H9 (cell line): ENCODE measurements at regions not wholly inside any gene's neighbourhood (a gene's known extent, or its start where the extent isn't known, plus 50 kb on each side); places are given as distances from the start of the nearest gene placed in this dataset.

ENCODE experiments used
- DNase-seq: peaks from one replicate; pipeline ENCODE4 v3.0.0-alpha.2; 2017
- H2AFZ ChIP-seq: one replicate; pipeline ENCODE4 v1.6.1; 2013; ENCODE audit warnings: mild to moderate bottlenecking, low read length, control low read depth, moderate library complexity
- H2AK5ac ChIP-seq: 2 replicates; pipeline ENCODE4 v1.6.1; 2013; ENCODE audit warnings: low read length, control low read depth, mixed read lengths; ENCODE audit not compliant: insufficient read length
- H2BK120ac ChIP-seq: one replicate; pipeline ENCODE4 v1.6.1; 2013; ENCODE audit warnings: low read depth, mild to moderate bottlenecking, low read length, control low read depth, inconsistent platforms; ENCODE audit not compliant: poor library complexity, severe bottlenecking
- H2BK12ac ChIP-seq: 2 replicates; pipeline ENCODE4 v1.6.1; 2013; ENCODE audit warnings: low read length, control low read depth, mixed read lengths, low read depth; ENCODE audit not compliant: insufficient read length
- H2BK15ac ChIP-seq: 2 replicates; pipeline ENCODE4 v1.6.1; 2013; ENCODE audit warnings: low read depth, low read length, control low read depth
- H2BK20ac ChIP-seq: one replicate; pipeline ENCODE4 v1.6.1; 2013; ENCODE audit warnings: low read depth, mild to moderate bottlenecking, low read length, control low read depth, inconsistent platforms; ENCODE audit not compliant: poor library complexity, severe bottlenecking
- H2BK5ac ChIP-seq: 2 replicates; pipeline ENCODE4 v1.6.1; 2013; ENCODE audit warnings: low read length, control low read depth, mixed read lengths; ENCODE audit not compliant: insufficient read length
- H3K14ac ChIP-seq: 2 replicates; pipeline ENCODE4 v1.6.1; 2013; ENCODE audit warnings: low read length, control low read depth; ENCODE audit not compliant: insufficient read depth
- H3K18ac ChIP-seq: 2 replicates; pipeline ENCODE4 v1.6.1; 2013; ENCODE audit warnings: low read depth, mild to moderate bottlenecking, mixed read lengths, low read length, control low read depth; ENCODE audit not compliant: insufficient read length
- H3K23ac ChIP-seq: 2 replicates; pipeline ENCODE4 v1.6.1; 2013; ENCODE audit warnings: low read length, control low read depth, mixed read lengths, low read depth; ENCODE audit not compliant: insufficient read length
- H3K23me2 ChIP-seq: 2 replicates; pipeline ENCODE4 v1.6.1; 2013; ENCODE audit warnings: low read depth, mild to moderate bottlenecking, mixed read lengths, low read length, control low read depth; ENCODE audit not compliant: insufficient read length, poor library complexity, severe bottlenecking
- H3K27ac ChIP-seq: 2 replicates; pipeline ENCODE4 v1.5.1; 2013; ENCODE audit warnings: low read length, control low read depth, mixed read lengths, low read depth; ENCODE audit not compliant: insufficient read length
- H3K27me3 ChIP-seq: 2 replicates; pipeline ENCODE4 v1.6.1; 2013; ENCODE audit warnings: low read length, control low read depth, inconsistent platforms; ENCODE audit not compliant: insufficient read depth
- H3K4ac ChIP-seq: 2 replicates; pipeline ENCODE4 v1.6.1; 2013; ENCODE audit warnings: low read depth, mild to moderate bottlenecking, control low read depth, inconsistent platforms, low read length, moderate library complexity
- H3K4me1 ChIP-seq: 2 replicates; pipeline ENCODE4 v1.6.1; 2013; ENCODE audit warnings: low read length, control low read depth, inconsistent platforms; ENCODE audit not compliant: insufficient read depth
- H3K4me2 ChIP-seq: 2 replicates; pipeline ENCODE4 v1.6.1; 2013; ENCODE audit warnings: low read length, control low read depth, mixed read lengths; ENCODE audit not compliant: insufficient read length, insufficient read depth
- H3K56ac ChIP-seq: 2 replicates; pipeline ENCODE4 v1.6.1; 2013; ENCODE audit warnings: low read depth, mild to moderate bottlenecking, mixed read lengths, low read length, control low read depth; ENCODE audit not compliant: insufficient read length
- H3K79me1 ChIP-seq: 2 replicates; pipeline ENCODE4 v1.6.1; 2013; ENCODE audit warnings: low read depth, mild to moderate bottlenecking, moderate library complexity, low read length, control low read depth, inconsistent platforms; ENCODE audit not compliant: insufficient read depth, poor library complexity, severe bottlenecking
- H3K79me2 ChIP-seq: 2 replicates; pipeline ENCODE4 v1.6.1; 2013; ENCODE audit warnings: low read length, control low read depth, inconsistent platforms; ENCODE audit not compliant: insufficient read depth
- H3K9ac ChIP-seq: 2 replicates; pipeline ENCODE4 v1.6.1; 2013; ENCODE audit warnings: low read length, control low read depth, mixed read lengths; ENCODE audit not compliant: insufficient read length; ENCODE audit errors: extremely low read depth
- H3K9me3 ChIP-seq: one replicate; pipeline ENCODE4 v1.6.1; 2013; ENCODE audit warnings: low read depth, low read length, inconsistent platforms; ENCODE audit not compliant: control insufficient read depth
- H3T11ph ChIP-seq: one replicate; pipeline ENCODE4 v1.6.1; 2013; ENCODE audit warnings: mild to moderate bottlenecking, low read length, control low read depth, inconsistent platforms
- H4K20me1 ChIP-seq: one replicate; pipeline ENCODE4 v1.6.1; 2013; ENCODE audit not compliant: control insufficient read depth, insufficient read length, insufficient read depth
- H4K5ac ChIP-seq: 2 replicates; pipeline ENCODE4 v1.6.1; 2013; ENCODE audit warnings: low read depth, mild to moderate bottlenecking, mixed read lengths, low read length, control low read depth; ENCODE audit not compliant: insufficient read length
- H4K8ac ChIP-seq: replicated peaks from 2 replicates; pipeline ENCODE4 v1.6.1; 2013; ENCODE audit warnings: low read length, control low read depth, mixed read lengths, low read depth; ENCODE audit not compliant: insufficient read length
- H4K91ac ChIP-seq: 2 replicates; pipeline ENCODE4 v1.6.1; 2013; ENCODE audit warnings: low read depth, mild to moderate bottlenecking, moderate library complexity, mixed read lengths, low read length, control low read depth; ENCODE audit not compliant: insufficient read length
- H3K27ac Mint-ChIP-seq, 3 experiments: 2 replicates in 2 of 3; 3 replicates in 1 of 3; pipeline ENCODE4 v1.8.0; 2020 to 2021; ENCODE audit warnings: mixed read lengths in 3 of 3, mild to moderate bottlenecking in 1 of 3, moderate library complexity in 1 of 3
- H3K27me3 Mint-ChIP-seq: 2 replicates; pipeline ENCODE4 v1.8.0; 2021; ENCODE audit warnings: low read depth, mild to moderate bottlenecking, moderate library complexity, mixed read lengths
- H3K36me3 Mint-ChIP-seq, 3 experiments: 2 replicates in 2 of 3; 3 replicates in 1 of 3; pipeline ENCODE4 v1.8.0; 2020 to 2021; ENCODE audit warnings: low read depth in 3 of 3, mixed read lengths in 3 of 3; ENCODE audit not compliant: insufficient read depth in 1 of 3
- H3K4me1 Mint-ChIP-seq, 2 experiments: 2 replicates each; pipeline ENCODE4 v1.8.0; 2020; ENCODE audit warnings: mixed read lengths in 2 of 2
- H3K4me3 Mint-ChIP-seq, 2 experiments: 2 replicates in 1 of 2; 3 replicates in 1 of 2; pipeline ENCODE4 v1.8.0; 2020 to 2021; ENCODE audit warnings: mild to moderate bottlenecking in 2 of 2, mixed read lengths in 2 of 2, moderate library complexity in 1 of 2
- H3K9me3 Mint-ChIP-seq, 2 experiments: 2 replicates in 1 of 2; 3 replicates in 1 of 2; pipeline ENCODE4 v1.8.0; 2020; ENCODE audit warnings: mild to moderate bottlenecking in 2 of 2, mixed read lengths in 2 of 2, moderate library complexity in 1 of 2
- WGBS: extraction: QIAGEN DNeasy Blood & Tissue Kit; methylation state at CpG from one replicate; pipeline ENCODE4 v1.1.7; 2013; ENCODE audit warnings: missing lambda C conversion rate, low lambda C conversion rate, mixed read lengths; ENCODE audit not compliant: insufficient read length; ENCODE audit errors: extremely low coverage; 5-methylcytosine and 5-hydroxymethylcytosine counted together
- TF ChIP-seq, protein P1 (sequence below): fragments of 200-600 bp; sonication (generic); conservative IDR thresholded peaks from 3 replicates; pipeline ENCODE4 v1.8.0; 2021; ENCODE audit warnings: antibody characterized with exemption, mild to moderate bottlenecking

DNA sequence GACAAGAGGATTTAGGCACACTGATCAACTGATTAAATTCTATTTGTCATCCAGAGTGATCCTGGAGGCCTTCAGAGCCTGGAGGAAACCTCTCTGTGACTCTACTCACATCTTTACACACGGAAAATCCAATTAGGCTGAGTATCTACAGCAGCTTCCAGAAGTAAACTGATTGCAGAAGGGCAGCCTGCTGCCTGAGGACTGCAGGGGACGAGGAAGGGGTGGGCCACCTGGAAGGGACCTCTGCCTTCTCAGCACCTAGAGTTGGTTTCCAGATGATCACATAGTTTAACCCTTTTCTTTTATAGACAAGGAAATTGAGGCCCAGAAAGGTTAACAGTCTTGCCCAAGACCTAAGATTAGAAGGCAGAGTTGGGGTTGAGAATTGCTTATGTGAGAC is 206.1 kb downstream of the DAD1 start:
- Mint-ChIP-seq H3K27me3 (no peaks in the 10 kb centered on the region), H3K9me3 (no peaks in the 10 kb centered on the region), H3K4me3 (no peak overlapping the region), H3K4me1 (peaks cover 15 to 16% of the 10 kb centered on the region in 2 experiments), H3K27ac (no peak overlapping the region; a peak in 1 of 7 replicates), H3K36me3 (no peaks in the 10 kb centered on the region)
- no peak overlapping the region for H2AFZ ChIP-seq
- no peaks in the 10 kb centered on the region for H4K20me1 ChIP-seq
- H4K5ac ChIP-seq = no peak overlapping the region
- no peaks in the 10 kb centered on the region for H3K79me1 ChIP-seq
- no peak overlapping the region for H3K56ac ChIP-seq
- H3K4ac ChIP-seq = no peak overlapping the region
- no peaks in the 10 kb centered on the region for H3K9me3 ChIP-seq
- no peak overlapping the region for H2BK120ac ChIP-seq
- H4K91ac ChIP-seq = no peak overlapping the region
- no peak overlapping the region for H2BK15ac ChIP-seq
- no peaks in the 10 kb centered on the region for H3K79me2 ChIP-seq
- no peaks in the 10 kb centered on the region for H3K23me2 ChIP-seq
- no peak for DNase-seq
- no peak overlapping the region for H2BK12ac ChIP-seq
- H3K27ac ChIP-seq = no peak overlapping the region
- H4K8ac ChIP-seq = no peak overlapping the region
- H3T11ph ChIP-seq = no peak overlapping the region
- no peak overlapping the region for H2BK20ac ChIP-seq
- TF ChIP-seq, protein P1, sequence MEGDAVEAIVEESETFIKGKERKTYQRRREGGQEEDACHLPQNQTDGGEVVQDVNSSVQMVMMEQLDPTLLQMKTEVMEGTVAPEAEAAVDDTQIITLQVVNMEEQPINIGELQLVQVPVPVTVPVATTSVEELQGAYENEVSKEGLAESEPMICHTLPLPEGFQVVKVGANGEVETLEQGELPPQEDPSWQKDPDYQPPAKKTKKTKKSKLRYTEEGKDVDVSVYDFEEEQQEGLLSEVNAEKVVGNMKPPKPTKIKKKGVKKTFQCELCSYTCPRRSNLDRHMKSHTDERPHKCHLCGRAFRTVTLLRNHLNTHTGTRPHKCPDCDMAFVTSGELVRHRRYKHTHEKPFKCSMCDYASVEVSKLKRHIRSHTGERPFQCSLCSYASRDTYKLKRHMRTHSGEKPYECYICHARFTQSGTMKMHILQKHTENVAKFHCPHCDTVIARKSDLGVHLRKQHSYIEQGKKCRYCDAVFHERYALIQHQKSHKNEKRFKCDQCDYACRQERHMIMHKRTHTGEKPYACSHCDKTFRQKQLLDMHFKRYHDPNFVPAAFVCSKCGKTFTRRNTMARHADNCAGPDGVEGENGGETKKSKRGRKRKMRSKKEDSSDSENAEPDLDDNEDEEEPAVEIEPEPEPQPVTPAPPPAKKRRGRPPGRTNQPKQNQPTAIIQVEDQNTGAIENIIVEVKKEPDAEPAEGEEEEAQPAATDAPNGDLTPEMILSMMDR = no peak
- no peak overlapping the region for H2BK5ac ChIP-seq
- no peak overlapping the region for H3K4me2 ChIP-seq
- no peak overlapping the region for H2AK5ac ChIP-seq
- no peak overlapping the region for H3K18ac ChIP-seq
- no peak overlapping the region for H3K9ac ChIP-seq
- no peak overlapping the region for H3K14ac ChIP-seq
- no peaks in the 10 kb centered on the region for H3K27me3 ChIP-seq
- no CpG with 5 or more reads among the region's 2 CpGs for WGBS
- no peaks in the 10 kb centered on the region; the same call in 1 of the 2 replicates for H3K4me1 ChIP-seq
- H3K23ac ChIP-seq = no peak overlapping the region
